ENCODE measurements at regions not wholly inside any gene's neighbourhood (a gene's known extent, or its start where the extent isn't known, plus 50 kb on each side); places are given as distances from the start of the nearest gene placed in this dataset.

- TF ChIP-seq POLR2AphosphoS5 (IDR thresholded peaks at IDR 0.05; ENCODE audit: low read depth, low read length) (no peak), POLR2A (IDR thresholded peaks at IDR 0.05; ENCODE audit: low read depth, low read length) (no peak), PAX5 (IDR thresholded peaks at IDR 0.05; ENCODE audit: insufficient read depth, low read length, severe bottlenecking) (no peak), TAF1 (IDR thresholded peaks at IDR 0.05; ENCODE audit: low read depth, low read length) (no peak), POU2F2 (IDR thresholded peaks at IDR 0.05; ENCODE audit: low read depth, low read length) (no peak)
Observed at GRCh38 chr18:42268798-42269197, 313.8 kb downstream of the PIK3C3 start.
